ENCODE measurements at regions not wholly inside any gene's neighbourhood (a gene's known extent, or its start where the extent isn't known, plus 50 kb on each side); places are given as distances from the start of the nearest gene placed in this dataset.
A peak's percentile ranks its signal among the peaks of the same experiment; 100 is the strongest.
"Not testable (repeated sequence)": the region's sequence is repeated elsewhere in the genome, so short reads cannot be mapped to it uniquely, and the experiment has no call there.

DNA sequence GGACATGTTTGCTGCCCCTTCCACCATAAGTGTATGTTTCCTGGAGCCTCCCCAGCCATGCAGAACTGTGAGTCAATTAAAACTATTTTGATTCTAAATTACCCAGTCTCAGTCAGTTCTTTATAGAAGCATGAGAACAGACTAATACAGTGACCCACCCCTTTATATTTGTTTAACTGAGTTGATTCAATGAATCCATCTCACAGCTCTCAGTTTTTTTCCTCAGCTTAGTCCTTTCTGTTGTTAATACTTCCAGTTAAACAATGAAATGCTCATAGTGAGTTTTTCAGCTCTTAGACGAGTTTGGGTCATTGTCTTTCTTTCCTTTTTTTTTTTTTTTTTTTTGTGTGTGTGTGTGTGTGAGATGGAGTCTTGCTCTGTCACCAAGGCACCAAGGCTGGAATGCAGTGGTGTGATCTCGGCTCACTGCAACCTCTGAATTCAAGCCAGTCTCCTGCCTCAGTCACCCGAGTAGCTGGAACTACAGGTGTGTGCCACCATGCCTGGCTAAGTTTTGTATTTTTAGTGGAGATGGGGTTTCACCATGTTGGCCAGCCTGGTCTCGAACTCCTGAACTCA lies 627.4 kb downstream of the SPATA31A7 start:
- H3K36me3 ChIP-seq; intact Hi-C loops (cut with micrococcal nuclease); H3K27ac ChIP-seq (replicated peaks); H3K27me3 ChIP-seq (ENCODE audit: low read depth); H3K4me1 ChIP-seq; DNase-seq; H3K9me3 ChIP-seq (replicated peaks); H3K4me3 ChIP-seq: not testable (repeated sequence)

- H3K4me3 ChIP-seq = peak overlapping the region; percentile 62
- peak; percentile 87 for DNase-seq
- H3K36me3 ChIP-seq; H3K4me1 ChIP-seq; intact Hi-C loops (cut with micrococcal nuclease); H3K27me3 ChIP-seq (ENCODE audit: low read depth); H3K9me3 ChIP-seq (replicated peaks): not testable (repeated sequence)
- peak overlapping the region; percentile 66 for H3K27ac ChIP-seq (replicated peaks)
These were observed 663.9 kb downstream of the SPATA31A7 start for GRCh38 chr9:61853624-61854259.

DNA sequence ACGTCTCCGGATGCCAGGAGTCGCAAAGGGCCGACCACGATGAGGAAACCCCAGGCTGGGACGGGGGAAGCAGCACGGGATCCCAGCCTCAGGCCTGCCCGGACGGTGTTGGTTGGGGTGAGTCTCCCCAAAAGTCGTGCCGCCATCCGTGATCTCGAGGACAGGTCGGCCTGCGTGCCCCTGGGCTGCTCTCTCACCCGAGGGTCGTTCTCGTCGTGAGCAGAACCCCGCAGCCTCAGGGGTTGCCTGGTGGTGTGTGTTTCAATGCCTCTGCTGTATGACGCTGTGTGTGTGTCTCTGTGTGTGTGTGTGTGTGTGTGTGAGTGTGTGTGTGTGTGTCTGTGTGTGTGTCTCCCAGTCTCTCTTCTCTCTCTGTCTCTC lies 664.4 kb downstream of the SPATA31A7 start:
- DNase-seq = not testable (repeated sequence)

DNA sequence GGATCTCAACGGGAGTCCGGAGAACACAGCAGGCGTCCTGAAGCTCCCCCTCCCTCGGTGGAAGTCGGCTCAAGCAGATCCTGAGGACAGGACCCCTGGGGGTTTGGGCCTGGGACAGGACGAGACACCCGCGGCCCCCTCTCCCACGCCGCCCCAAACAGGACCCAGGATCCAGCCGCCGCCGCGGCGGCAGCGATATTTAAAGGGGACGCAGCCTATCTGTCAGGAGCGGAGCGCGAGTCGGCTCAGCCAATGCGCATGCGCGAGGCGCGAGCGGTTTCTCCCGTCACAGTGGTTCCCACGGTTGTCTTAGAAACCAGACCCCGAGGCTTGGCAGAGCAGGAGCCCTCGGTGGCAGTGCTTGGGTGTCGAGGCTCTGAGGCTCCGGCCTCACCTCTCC lies 666.4 kb downstream of the SPATA31A7 start:
- H3K27ac ChIP-seq (replicated peaks); H3K9me3 ChIP-seq (replicated peaks); H3K4me1 ChIP-seq; H3K27me3 ChIP-seq (ENCODE audit: low read depth); intact Hi-C loops (cut with micrococcal nuclease); H3K36me3 ChIP-seq; H3K4me3 ChIP-seq; DNase-seq: not testable (repeated sequence)

More for the DNA sequence above, 664.4 kb downstream of the SPATA31A7 start:
- H3K4me1 ChIP-seq; H3K36me3 ChIP-seq; H3K27me3 ChIP-seq (ENCODE audit: low read depth); H3K9me3 ChIP-seq (replicated peaks); intact Hi-C loops (cut with micrococcal nuclease): not testable (repeated sequence)
- Histone ChIP-seq H3K4me3 (peak overlapping the region; percentile 62), H3K27ac (replicated peaks) (peak overlapping the region; percentile 66)

GRCh38 chr9:61856858-61857453 lies 667.1 kb downstream of the SPATA31A7 start:
- intact Hi-C loops (cut with micrococcal nuclease); H3K4me1 ChIP-seq; H3K9me3 ChIP-seq (replicated peaks); H3K27ac ChIP-seq (replicated peaks); H3K36me3 ChIP-seq; H3K27me3 ChIP-seq (ENCODE audit: low read depth): not testable (repeated sequence)
- peak; percentile 9 for DNase-seq
- peak overlapping the region; percentile 41 for H3K4me3 ChIP-seq

DNA sequence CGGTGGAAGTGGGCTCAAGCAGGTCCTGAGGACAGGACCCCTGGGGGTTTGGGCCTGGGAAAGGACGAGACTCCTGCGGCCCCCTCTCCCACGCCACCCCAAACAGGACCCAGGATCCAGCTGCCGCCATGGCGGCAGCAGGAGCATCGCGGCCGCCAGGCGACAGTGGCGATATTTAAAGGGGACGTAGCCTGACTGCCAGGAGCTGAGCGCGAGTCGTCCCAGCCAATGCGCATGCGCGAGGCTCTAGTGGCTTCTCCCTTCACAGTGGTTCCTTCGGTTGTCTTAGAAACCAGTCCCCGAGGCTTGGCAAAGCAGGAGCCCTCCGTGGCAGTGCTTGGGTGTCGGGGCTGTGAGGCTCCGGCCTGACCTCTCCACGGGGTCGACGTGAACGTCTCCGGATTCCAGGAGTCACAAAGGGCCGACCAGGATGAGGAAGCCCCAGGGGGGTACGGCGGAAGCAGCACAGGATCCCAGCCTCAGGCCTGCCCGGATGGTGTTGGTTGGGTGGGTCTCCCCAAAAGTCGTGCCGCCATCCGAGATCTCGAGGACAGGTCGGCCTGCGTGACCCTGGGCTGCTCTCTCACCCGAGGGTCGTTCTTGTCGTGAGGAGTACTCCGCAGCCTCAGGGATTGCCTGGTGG lies 668.0 kb downstream of the SPATA31A7 start:
- H3K9me3 ChIP-seq (replicated peaks); H3K36me3 ChIP-seq; H3K4me3 ChIP-seq; H3K27me3 ChIP-seq (ENCODE audit: low read depth); DNase-seq; H3K27ac ChIP-seq (replicated peaks); H3K4me1 ChIP-seq; intact Hi-C loops (cut with micrococcal nuclease): not testable (repeated sequence)

DNA sequence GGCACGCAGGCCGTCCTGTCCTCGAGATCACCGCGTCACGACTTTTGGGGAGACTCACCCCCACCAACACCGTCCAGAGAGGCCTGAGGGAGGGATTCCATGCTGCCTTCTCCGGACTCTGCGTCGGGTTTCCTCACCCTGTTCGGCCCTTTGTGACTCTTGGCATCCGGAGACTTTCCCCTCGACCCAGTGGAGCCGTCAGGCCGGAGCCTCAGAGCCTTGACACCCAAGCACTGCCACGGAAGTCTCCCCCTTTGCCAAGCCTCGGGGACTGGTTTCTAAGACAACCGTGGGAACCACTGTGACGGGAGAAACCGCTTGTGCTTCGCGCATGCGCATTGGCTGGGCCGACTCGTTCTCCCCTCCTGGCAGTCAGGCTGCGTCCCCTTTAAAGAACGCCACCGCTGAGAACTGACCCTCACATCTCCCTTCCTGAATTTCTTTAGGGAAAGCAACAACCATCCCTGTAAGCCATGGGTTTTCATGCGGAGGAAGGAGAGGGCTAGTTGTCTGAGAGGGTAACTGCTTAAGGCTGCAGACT lies 672.7 kb downstream of the SPATA31A7 start:
- peak; percentile 72 for DNase-seq
- intact Hi-C loops (cut with micrococcal nuclease); H3K4me1 ChIP-seq; H3K9me3 ChIP-seq (replicated peaks); H3K4me3 ChIP-seq; H3K27ac ChIP-seq (replicated peaks); H3K27me3 ChIP-seq (ENCODE audit: low read depth); H3K36me3 ChIP-seq: not testable (repeated sequence)

- H3K36me3 ChIP-seq; H3K27me3 ChIP-seq (ENCODE audit: low read depth); intact Hi-C loops (cut with micrococcal nuclease); H3K4me3 ChIP-seq; H3K9me3 ChIP-seq (replicated peaks); H3K4me1 ChIP-seq; H3K27ac ChIP-seq (replicated peaks): not testable (repeated sequence)
- DNase-seq = peak; percentile 3
These were observed 674.6 kb downstream of the SPATA31A7 start for GRCh38 chr9:61864463-61864862.

DNA sequence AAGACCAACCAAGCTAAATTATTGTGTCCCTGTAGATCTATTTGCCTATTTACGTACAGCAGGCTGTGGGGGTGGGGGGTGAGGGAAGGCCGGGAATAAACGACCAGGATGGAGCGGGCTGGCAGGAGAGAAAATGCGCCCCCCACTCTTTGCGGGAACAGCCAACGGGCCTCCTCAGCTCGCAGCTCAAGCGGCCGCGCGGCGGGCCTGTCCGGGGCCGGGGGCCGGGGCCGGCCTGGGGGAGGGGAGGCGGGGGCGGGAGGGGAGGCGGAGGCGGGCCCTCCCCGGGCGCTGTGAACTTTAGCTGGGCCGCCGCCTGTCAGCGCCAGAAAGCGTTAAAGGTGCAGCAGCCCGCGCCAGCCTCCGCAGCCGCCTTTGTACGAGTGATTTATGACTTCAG lies 679.1 kb downstream of the SPATA31A7 start:
- H3K4me1 ChIP-seq; H3K9me3 ChIP-seq (replicated peaks); H3K27me3 ChIP-seq (ENCODE audit: low read depth); DNase-seq; H3K36me3 ChIP-seq; H3K4me3 ChIP-seq; intact Hi-C loops (cut with micrococcal nuclease); H3K27ac ChIP-seq (replicated peaks): not testable (repeated sequence)

- H3K36me3 ChIP-seq; H3K27me3 ChIP-seq (ENCODE audit: low read depth); H3K4me3 ChIP-seq; DNase-seq; H3K27ac ChIP-seq (replicated peaks); H3K9me3 ChIP-seq (replicated peaks); intact Hi-C loops (cut with micrococcal nuclease); H3K4me1 ChIP-seq: not testable (repeated sequence)
These were observed 682.5 kb downstream of the SPATA31A7 start for GRCh38 chr9:61872329-61872728.

Measured in left ventricle myocardium inferior (tissue), 1 donor.